IMR-90 (cell line): ENCODE measurements at regions not wholly inside any gene's neighbourhood (a gene's known extent, or its start where the extent isn't known, plus 50 kb on each side); places are given as distances from the start of the nearest gene placed in this dataset.

Experiments used
- ATAC-seq: fragments of 200-7000 bp; cut with Tn5 transposase; 2 replicates; pipeline ENCODE4 v1.9.1; 2020; ENCODE audit warnings: low read depth, mild to moderate bottlenecking, moderate library complexity
- BruUV-seq: library from RNA; stranded (reverse); fragments of 400-500 nt; replicated peaks from 2 replicates; lab custom pipeline; 2021; lab: Mats Ljungman, UMichigan
- CTCF ChIA-PET: fragments of 300-600 bp; formaldehyde crosslinking; extraction: SDS; loops from one replicate; lab custom pipeline; 2021; ENCODE audit warnings: antibody characterized with exemption; lab: Yijun Ruan, JAX
- POLR2A ChIA-PET: fragments of 300-600 bp; sonication (Branson Sonifier 250); formaldehyde crosslinking; loops from one replicate; lab custom pipeline; 2022; ENCODE audit warnings: antibody characterized with exemption; ENCODE audit not compliant: unreplicated experiment; lab: Charles Lee
- DNase-seq: peaks from one replicate; pipeline ENCODE4 v3.0.0; 2013
- H2AFZ ChIP-seq: replicated peaks from 2 replicates; pipeline ENCODE3; 2013; ENCODE audit warnings: low read length, mild to moderate bottlenecking; ENCODE audit not compliant: poor library complexity
- H2AK5ac ChIP-seq: 2 replicates; pipeline ENCODE4 v1.6.1; 2013; ENCODE audit warnings: low read depth, low read length, inconsistent platforms
- H2AK9ac ChIP-seq: replicated peaks from 2 replicates; pipeline ENCODE3; 2013; ENCODE audit warnings: mild to moderate bottlenecking, low read depth, low read length, moderate library complexity; ENCODE audit not compliant: poor library complexity
- H2BK120ac ChIP-seq: 2 replicates; pipeline ENCODE4 v1.6.1; 2013; ENCODE audit warnings: low read depth, low read length, inconsistent platforms
- H2BK15ac ChIP-seq: 3 replicates; pipeline ENCODE4 v1.6.1; 2013; ENCODE audit warnings: low read depth, low read length, inconsistent platforms
- H2BK20ac ChIP-seq: 2 replicates; pipeline ENCODE4 v1.6.1; 2013; ENCODE audit warnings: low read depth, mild to moderate bottlenecking, inconsistent platforms, low read length, moderate library complexity
- H2BK5ac ChIP-seq: 2 replicates; pipeline ENCODE4 v1.6.1; 2013; ENCODE audit warnings: mild to moderate bottlenecking, low read depth, low read length, inconsistent platforms; ENCODE audit not compliant: poor library complexity, severe bottlenecking
- H3K14ac ChIP-seq: replicated peaks from 2 replicates; pipeline ENCODE4 v1.6.1; 2013; ENCODE audit warnings: low read depth, low read length, inconsistent platforms
- H3K18ac ChIP-seq: 2 replicates; pipeline ENCODE4 v1.6.1; 2013; ENCODE audit warnings: low read depth, low read length, control low read depth
- H3K23ac ChIP-seq: 2 replicates; pipeline ENCODE4 v1.6.1; 2013; ENCODE audit warnings: low read depth, low read length, inconsistent platforms
- H3K27ac ChIP-seq: 2 replicates; pipeline ENCODE4 v1.5.1; 2013; ENCODE audit warnings: mild to moderate bottlenecking, control low read depth, low read length; ENCODE audit not compliant: insufficient read depth
- H3K27me3 ChIP-seq: 2 replicates; pipeline ENCODE4 v1.6.1; 2013; ENCODE audit warnings: low read length; ENCODE audit not compliant: control insufficient read depth, insufficient read depth
- H3K36me3 ChIP-seq: 2 replicates; pipeline ENCODE4 v1.6.1; 2013; ENCODE audit warnings: low read length, mixed read lengths; ENCODE audit not compliant: control insufficient read depth, insufficient read depth
- H3K4ac ChIP-seq: 2 replicates; pipeline ENCODE4 v1.6.1; 2013; ENCODE audit warnings: low read depth, low read length, inconsistent platforms
- H3K4me1 ChIP-seq: 2 replicates; pipeline ENCODE4 v1.6.1; 2013; ENCODE audit warnings: low read length, mixed read lengths; ENCODE audit not compliant: control insufficient read depth, insufficient read depth
- H3K4me2 ChIP-seq: 2 replicates; pipeline ENCODE4 v1.6.1; 2013; ENCODE audit warnings: low read depth, mild to moderate bottlenecking, control low read depth, low read length, moderate library complexity
- H3K4me3 ChIP-seq: 2 replicates; pipeline ENCODE4 v1.5.1; 2013; ENCODE audit warnings: low read depth, mild to moderate bottlenecking, control low read depth, low read length, moderate library complexity; ENCODE audit not compliant: insufficient read depth
- H3K56ac ChIP-seq: 2 replicates; pipeline ENCODE4 v1.6.1; 2013; ENCODE audit warnings: low read length, inconsistent platforms; ENCODE audit not compliant: insufficient read depth; ENCODE audit errors: extremely low read depth
- H3K79me1 ChIP-seq, 2 experiments: 2 replicates each; pipeline ENCODE4 v1.6.1; 2013; ENCODE audit warnings: low read length in 2 of 2, inconsistent platforms in 1 of 2, low read depth in 1 of 2
- H3K9ac ChIP-seq: 2 replicates; pipeline ENCODE4 v1.6.1; 2013; ENCODE audit warnings: low read depth, low read length, control low read depth
- H3K9me1 ChIP-seq: 2 replicates; pipeline ENCODE4 v1.6.1; 2013; ENCODE audit warnings: low read length, inconsistent platforms; ENCODE audit not compliant: insufficient read depth
- H3K9me3 ChIP-seq: 2 replicates; pipeline ENCODE4 v1.6.1; 2013; ENCODE audit warnings: low read length; ENCODE audit not compliant: control insufficient read depth, insufficient read depth
- H4K20me1 ChIP-seq: 2 replicates; pipeline ENCODE4 v1.6.1; 2013; ENCODE audit warnings: low read length, inconsistent platforms; ENCODE audit not compliant: insufficient read depth
- H4K5ac ChIP-seq: 2 replicates; pipeline ENCODE4 v1.6.1; 2013; ENCODE audit warnings: mild to moderate bottlenecking, low read depth, low read length, control low read depth
- H4K8ac ChIP-seq, 2 experiments: 2 replicates each; pipeline ENCODE4 v1.6.1; 2013; ENCODE audit warnings: low read depth in 2 of 2, low read length in 2 of 2, control low read depth in 1 of 2, inconsistent platforms in 1 of 2
- H4K91ac ChIP-seq: 2 replicates; pipeline ENCODE4 v1.6.1; 2013; ENCODE audit warnings: low read depth, low read length, inconsistent platforms; ENCODE audit not compliant: insufficient read depth
- CEBPB ChIP-seq: IDR thresholded peaks from 2 replicates; pipeline ENCODE4 v1.6.1; 2012; ENCODE audit warnings: low read depth, low read length, improper control_type of control experiment
- POLR2A ChIP-seq: IDR thresholded peaks from 2 replicates; pipeline ENCODE4 v1.6.1; 2012; ENCODE audit warnings: mild to moderate bottlenecking, low read depth, low read length
- SMC3 ChIP-seq: fragments of 150-350 bp; IDR thresholded peaks from 2 replicates; pipeline ENCODE4 v1.6.1; 2016; ENCODE audit warnings: low read depth, mild to moderate bottlenecking, antibody characterized with exemption, low read length, moderate library complexity
- WGBS, 2 experiments: methylation state at CpG; one replicate each; pipeline versions ENCODE4 v1.1.5 to v1.1.7; 2013; ENCODE audit warnings: missing lambda C conversion rate in 2 of 2; ENCODE audit not compliant: insufficient read length in 1 of 2; ENCODE audit errors: extremely low coverage in 2 of 2; 5-methylcytosine and 5-hydroxymethylcytosine counted together
- dilution Hi-C: fragments of 300-500 bp; cut with HindIII; formaldehyde crosslinking; loops from one replicate; pipeline ENCODE4 v1.14.3; 2018; ENCODE audit warnings: low sequenced_read_pairs; ENCODE audit not compliant: unreplicated experiment
- in situ Hi-C: fragments of 300-500 bp; cut with MboI; formaldehyde crosslinking; loops from 3 replicates; pipeline ENCODE4 v1.14.3; 2019; ENCODE audit warnings: low sequenced_read_pairs, inconsistent platforms, mixed read lengths
- intact Hi-C: fragments of 100-400 bp; cut with micrococcal nuclease; formaldehyde crosslinking; loops from 2 replicates; pipeline ENCODE4 v1.10.0; 2022

DNA sequence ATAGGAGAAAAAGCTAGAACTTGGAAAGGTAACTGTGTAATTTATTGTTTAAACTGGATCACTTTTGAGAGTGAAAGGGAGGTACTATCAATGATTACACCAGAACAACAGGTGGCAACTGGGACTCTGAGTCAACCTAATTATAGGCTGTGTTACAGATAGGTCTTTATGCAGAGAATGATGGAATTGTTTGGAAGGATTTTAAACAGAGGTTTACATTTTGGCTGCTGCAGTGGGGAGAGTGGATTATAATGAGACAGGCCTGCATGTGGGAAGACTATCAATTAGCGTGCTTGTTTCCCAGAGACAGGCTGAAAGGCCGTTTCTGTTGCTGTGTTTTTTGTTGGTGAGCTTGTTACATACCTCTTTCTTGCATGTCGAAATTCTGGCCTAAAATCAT, 432.9 kb downstream of the PLA2G4A start:
- CTCF ChIA-PET, result no interaction called here
- Histone ChIP-seq H2BK5ac (no peak overlapping the region), H4K91ac (no peak overlapping the region), H2BK120ac (no peak overlapping the region), H2BK20ac (no peak overlapping the region), H4K20me1 (no peaks in the 10 kb centered on the region), H3K56ac (no peak overlapping the region), H3K18ac (no peak overlapping the region), H3K79me1 (no peaks in the 10 kb centered on the region), H3K27ac (no peak overlapping the region), H2BK15ac (no peak overlapping the region), H4K5ac (no peak overlapping the region), H3K27me3 (no peaks in the 10 kb centered on the region), H3K4me3 (no peak overlapping the region), H3K14ac (no peak overlapping the region), H4K8ac (no peak overlapping the region), H3K4ac (no peak overlapping the region), H3K23ac (no peak overlapping the region), H3K9ac (no peak overlapping the region), H3K9me3 (no peaks in the 10 kb centered on the region), H2AK9ac (no peak overlapping the region), H3K36me3 (no peaks in the 10 kb centered on the region), H3K4me2 (no peak overlapping the region), H3K4me1 (no peaks in the 10 kb centered on the region), H2AFZ (no peak overlapping the region), H3K9me1 (no peaks in the 10 kb centered on the region), H2AK5ac (no peak overlapping the region)
- in situ Hi-C loops (no loop called here), intact Hi-C loops (loop anchor here (10.0 kb wide), 1 partner anchor 433 kb away; no protein-coding TSS in a partner anchor), dilution Hi-C loops (no loop called here)
- TF ChIP-seq SMC3 (no peak), CEBPB (no peak), POLR2A (no peak)
- ATAC-seq (no peak; the same call in 1 of the 2 replicates), DNase-seq (peak; percentile 10)
- no CpG with 5 or more reads among the region's 3 CpGs for WGBS, 2 experiments
- no TSS peak for BruUV-seq
- POLR2A ChIA-PET, result no interaction called here
